T-helper 1 cell (primary cell): ENCODE measurements at regions not wholly inside any gene's neighbourhood (a gene's known extent, or its start where the extent isn't known, plus 50 kb on each side); places are given as distances from the start of the nearest gene placed in this dataset.
"Not testable (repeated sequence)": the region's sequence is repeated elsewhere in the genome, so short reads cannot be mapped to it uniquely, and the experiment has no call there.

Experiments
- DNase-seq, 5 donors: peaks; one replicate each; pipeline ENCODE4 v3.0.0-alpha.2; 2012 to 2020

- no peak for DNase-seq
These were observed 683.2 kb upstream of the TPTE start for GRCh38 chr21:9837946-9838737.

GRCh38 chr21:9838738-9839642, 682.4 kb upstream of the TPTE start:
- DNase-seq: no peak

- DNase-seq: not testable (repeated sequence)
These were observed 677.3 kb upstream of the TPTE start for GRCh38 chr21:9844106-9844505.

GRCh38 chr21:9847511-9847910, 673.9 kb upstream of the TPTE start:
- DNase-seq: not testable (repeated sequence)

GRCh38 chr21:9851166-9851565, 670.2 kb upstream of the TPTE start:
- DNase-seq: not testable (repeated sequence)

GRCh38 chr21:9851695-9852094, 669.7 kb upstream of the TPTE start:
- DNase-seq: not testable (repeated sequence)

- DNase-seq: not testable (repeated sequence)
These were observed 663.8 kb upstream of the TPTE start for GRCh38 chr21:9857563-9857962.

GRCh38 chr21:9859865-9860264, 661.5 kb upstream of the TPTE start:
- DNase-seq: not testable (repeated sequence)

GRCh38 chr21:9862456-9862855, 658.9 kb upstream of the TPTE start:
- DNase-seq: not testable (repeated sequence)

GRCh38 chr21:9867815-9868214, 653.6 kb upstream of the TPTE start:
- not testable (repeated sequence) for DNase-seq

- DNase-seq: not testable (repeated sequence)
These were observed 648.3 kb upstream of the TPTE start for GRCh38 chr21:9873096-9873495.

GRCh38 chr21:9874136-9874535, 647.2 kb upstream of the TPTE start:
- not testable (repeated sequence) for DNase-seq

GRCh38 chr21:9881430-9881829, 640.0 kb upstream of the TPTE start:
- not testable (repeated sequence) for DNase-seq

GRCh38 chr21:9883047-9883446, 638.3 kb upstream of the TPTE start:
- DNase-seq: not testable (repeated sequence)

GRCh38 chr21:9883571-9884282, 637.7 kb upstream of the TPTE start:
- not testable (repeated sequence) for DNase-seq

GRCh38 chr21:9888500-9888899, 632.9 kb upstream of the TPTE start:
- not testable (repeated sequence) for DNase-seq

GRCh38 chr21:9903579-9903978, 617.8 kb upstream of the TPTE start:
- DNase-seq: not testable (repeated sequence)

- DNase-seq: not testable (repeated sequence)
These were observed 607.2 kb upstream of the TPTE start for GRCh38 chr21:9914135-9914534.

GRCh38 chr21:9919446-9919845, 601.9 kb upstream of the TPTE start:
- not testable (repeated sequence) for DNase-seq

GRCh38 chr21:9943639-9944038, 577.7 kb upstream of the TPTE start:
- not testable (repeated sequence) for DNase-seq

- DNase-seq: not testable (repeated sequence)
These were observed 575.3 kb upstream of the TPTE start for GRCh38 chr21:9946057-9946456.

GRCh38 chr21:9949510-9950289, 571.7 kb upstream of the TPTE start:
- DNase-seq: not testable (repeated sequence)
